Large intestine (tissue), 3 donors: ENCODE measurements at regions not wholly inside any gene's neighbourhood (a gene's known extent, or its start where the extent isn't known, plus 50 kb on each side); places are given as distances from the start of the nearest gene placed in this dataset.

Experiments
- DNase-seq, 2 donors: peaks; one replicate each; pipeline versions ENCODE4 v3.0.0 to v3.0.0-alpha.2; 2013
- H3K27ac ChIP-seq: one replicate; pipeline ENCODE4 v1.5.1; 2013; ENCODE audit warnings: low read length
- H3K27me3 ChIP-seq: 2 replicates; pipeline ENCODE4 v1.6.1; 2013; ENCODE audit warnings: low read length; ENCODE audit not compliant: control insufficient read depth, insufficient read depth
- H3K36me3 ChIP-seq: 2 replicates; pipeline ENCODE4 v1.6.1; 2013; ENCODE audit warnings: low read length; ENCODE audit not compliant: control insufficient read depth, insufficient read depth
- H3K4me1 ChIP-seq: one replicate; pipeline ENCODE4 v1.6.1; 2013; ENCODE audit warnings: low read length; ENCODE audit not compliant: control insufficient read depth, insufficient read depth
- H3K4me3 ChIP-seq: one replicate; pipeline ENCODE4 v1.5.1; 2013; ENCODE audit warnings: low read length
- H3K9me3 ChIP-seq: one replicate; pipeline ENCODE4 v1.6.1; 2013; ENCODE audit warnings: mild to moderate bottlenecking, low read depth, low read length, moderate library complexity; ENCODE audit not compliant: control insufficient read depth
- WGBS: methylation state at CpG from one replicate; pipeline ENCODE4 v1.1.5; 2013; ENCODE audit warnings: low lambda C conversion rate; ENCODE audit not compliant: insufficient coverage; 5-methylcytosine and 5-hydroxymethylcytosine counted together

DNA sequence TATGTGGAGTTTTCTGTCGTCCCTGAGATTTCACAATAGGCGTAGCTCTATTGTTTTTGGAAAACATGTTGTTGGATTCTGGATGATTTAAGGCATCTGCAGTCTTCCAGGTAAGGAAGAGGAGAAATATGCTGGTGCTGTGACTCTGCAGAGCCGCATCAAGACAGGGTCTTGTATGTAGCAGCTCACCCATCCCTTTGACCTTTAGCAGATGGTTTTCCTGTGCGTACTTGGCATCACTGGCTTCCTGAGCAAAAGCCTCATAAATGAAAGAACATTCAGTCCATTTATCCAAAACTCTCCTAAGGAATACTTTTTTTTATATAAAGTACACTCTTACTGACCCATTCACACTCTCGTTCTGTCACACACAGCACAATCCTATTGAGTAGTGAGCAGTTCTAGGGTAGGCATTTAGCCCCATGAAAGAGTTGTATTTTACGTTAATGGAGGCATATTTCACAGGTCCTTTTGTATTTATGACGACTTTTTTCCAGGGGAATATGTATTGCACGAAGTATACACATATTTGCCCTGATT lies 443.9 kb downstream of the STK39 start:
- Histone ChIP-seq H3K4me1 (no peaks in the 10 kb centered on the region), H3K27me3 (no peaks in the 10 kb centered on the region), H3K27ac (no peak overlapping the region), H3K9me3 (no peaks in the 10 kb centered on the region), H3K36me3 (no peaks in the 10 kb centered on the region), H3K4me3 (no peak overlapping the region)
- no peak for DNase-seq
- WGBS: 87% methylated on average over 5 of the region's 8 CpGs

- Histone ChIP-seq H3K4me1 (no peaks in the 10 kb centered on the region), H3K4me3 (no peak overlapping the region), H3K27ac (no peak overlapping the region), H3K9me3 (no peaks in the 10 kb centered on the region), H3K27me3 (no peaks in the 10 kb centered on the region), H3K36me3 (no peaks in the 10 kb centered on the region)
- DNase-seq: no peak
- WGBS: 40% methylated on average over 2 of the region's 3 CpGs
Measured at GRCh38 chr2:167794554-167795255, 452.7 kb downstream of the STK39 start.

DNA sequence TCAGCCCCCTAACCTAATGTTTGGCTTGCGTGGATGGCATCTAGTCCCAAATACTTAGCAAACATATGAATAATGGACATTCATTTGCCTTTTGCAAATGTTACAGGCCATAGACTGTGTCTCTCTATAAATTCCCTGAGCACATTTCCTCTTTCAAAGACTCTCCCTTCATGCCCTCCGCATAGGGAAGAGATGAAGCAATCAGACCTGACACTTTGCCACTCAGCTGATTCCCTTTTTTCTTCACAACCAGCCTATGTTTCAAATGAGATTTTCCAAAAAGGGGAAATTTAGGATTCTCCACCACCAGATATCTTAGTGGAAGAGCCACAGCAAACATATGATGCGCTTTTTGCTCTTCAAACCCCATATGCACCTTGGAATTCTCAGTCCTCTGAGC lies 453.7 kb downstream of the STK39 start:
- Histone ChIP-seq H3K4me1 (no peaks in the 10 kb centered on the region), H3K27me3 (no peaks in the 10 kb centered on the region), H3K4me3 (no peak overlapping the region), H3K36me3 (no peaks in the 10 kb centered on the region), H3K27ac (no peak overlapping the region), H3K9me3 (no peaks in the 10 kb centered on the region)
- 100% methylated on average over 1 of the region's 3 CpGs for WGBS
- no peak for DNase-seq

DNA sequence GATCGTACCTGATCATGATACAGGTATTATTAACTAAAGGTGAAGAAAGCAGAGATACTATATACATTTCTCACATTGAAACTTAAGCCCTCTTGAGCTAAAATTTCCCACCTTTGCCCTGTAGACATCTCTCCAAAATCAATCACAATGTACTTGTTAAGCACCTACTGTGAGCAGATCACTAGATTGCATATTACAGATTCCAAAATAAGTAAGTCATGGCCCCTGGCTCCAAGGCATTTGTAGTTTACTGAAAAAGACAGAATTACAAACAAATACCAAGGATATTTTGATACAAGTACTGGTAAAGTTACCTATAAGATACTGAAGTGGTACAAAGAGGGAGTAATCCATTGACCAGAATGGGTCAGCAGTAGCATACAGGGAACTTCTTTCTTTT lies 455.3 kb downstream of the STK39 start:
- no peak overlapping the region for H3K27ac ChIP-seq
- no peak overlapping the region for H3K4me3 ChIP-seq
- no peaks in the 10 kb centered on the region for H3K9me3 ChIP-seq
- 100% methylated on average over 1 of the region's 1 CpG for WGBS
- peaks cover 4% of the 10 kb centered on the region for H3K4me1 ChIP-seq
- no peaks in the 10 kb centered on the region for H3K36me3 ChIP-seq
- no peaks in the 10 kb centered on the region for H3K27me3 ChIP-seq
- no peak for DNase-seq

- Histone ChIP-seq H3K36me3 (no peaks in the 10 kb centered on the region), H3K4me1 (peaks cover 8% of the 10 kb centered on the region), H3K4me3 (no peak overlapping the region), H3K27me3 (no peaks in the 10 kb centered on the region), H3K27ac (no peak overlapping the region), H3K9me3 (no peaks in the 10 kb centered on the region)
- DNase-seq: no peak
- 100% methylated on average over 2 of the region's 4 CpGs for WGBS
Measured at GRCh38 chr2:167790781-167791450, 456.5 kb downstream of the STK39 start.

DNA sequence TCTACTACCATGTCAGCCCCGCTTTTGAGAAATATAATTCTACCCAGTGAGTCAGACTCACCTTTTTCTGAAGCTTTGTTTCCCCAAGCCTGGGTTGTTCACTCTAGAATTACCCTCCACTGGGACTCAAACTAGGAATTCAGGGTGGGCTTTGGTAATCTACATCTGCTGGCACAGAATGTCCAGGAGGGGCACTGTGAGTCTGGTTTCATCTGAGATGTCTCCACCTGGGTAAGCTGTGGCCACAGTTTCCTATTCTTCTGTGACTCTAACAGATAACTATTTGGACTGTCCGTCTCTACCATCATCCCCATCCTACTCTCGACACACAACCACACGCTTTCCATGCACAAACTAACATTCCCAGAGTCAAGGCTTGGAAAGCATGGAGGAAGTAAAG lies 457.2 kb downstream of the STK39 start:
- 100% methylated on average over 1 of the region's 4 CpGs for WGBS
- H3K27me3 ChIP-seq: no peaks in the 10 kb centered on the region
- H3K36me3 ChIP-seq: no peaks in the 10 kb centered on the region
- no peak for DNase-seq
- no peak overlapping the region for H3K27ac ChIP-seq
- H3K4me3 ChIP-seq: no peak overlapping the region
- peaks cover 8% of the 10 kb centered on the region for H3K4me1 ChIP-seq
- H3K9me3 ChIP-seq: no peaks in the 10 kb centered on the region

DNA sequence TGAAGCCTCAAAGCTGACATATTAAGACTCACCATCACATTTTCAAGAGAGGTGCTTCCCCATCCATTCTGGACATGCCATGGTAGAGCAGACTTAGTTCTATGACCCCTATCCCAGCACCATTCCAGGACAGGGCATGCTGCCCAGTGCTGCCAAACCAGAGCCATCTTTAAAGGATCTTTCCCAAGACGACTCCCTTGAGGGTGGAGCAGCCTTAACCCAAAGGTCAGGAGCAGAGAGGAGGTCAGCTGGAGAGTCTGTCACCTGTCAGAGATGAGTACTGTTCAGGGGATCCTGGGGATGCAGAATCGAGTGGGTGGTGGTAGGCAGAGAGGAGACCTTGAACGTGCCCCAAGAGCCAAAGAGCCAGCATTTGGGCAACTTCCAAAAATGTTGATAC lies 459.8 kb downstream of the STK39 start:
- no CpG with 5 or more reads among the region's 3 CpGs for WGBS
- Histone ChIP-seq H3K9me3 (no peaks in the 10 kb centered on the region), H3K27ac (no peak overlapping the region), H3K36me3 (no peaks in the 10 kb centered on the region), H3K27me3 (no peaks in the 10 kb centered on the region), H3K4me1 (peaks cover 8% of the 10 kb centered on the region), H3K4me3 (no peak overlapping the region)
- no peak for DNase-seq

DNA sequence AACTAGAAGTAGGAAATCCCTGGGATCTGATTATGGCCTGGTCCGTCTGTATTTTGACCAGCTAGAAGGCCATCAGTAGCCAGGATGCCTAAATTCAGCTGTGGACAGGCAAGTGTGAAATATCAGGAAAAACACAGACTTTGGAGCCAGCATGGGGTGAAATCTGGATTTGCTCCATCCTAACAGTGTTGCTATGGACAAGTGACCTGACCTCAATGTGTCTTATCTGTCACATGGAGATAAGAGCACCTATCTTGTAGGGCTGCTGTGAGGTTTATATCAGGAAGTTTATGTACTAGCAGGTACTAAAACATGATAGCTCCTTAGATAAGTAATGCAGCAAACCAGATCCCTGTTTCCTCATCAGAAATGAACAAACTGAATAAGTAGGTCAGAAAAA lies 460.4 kb downstream of the STK39 start:
- no CpG with 5 or more reads among the region's 1 CpG for WGBS
- peak; percentile 28 to 51 for DNase-seq

DNA sequence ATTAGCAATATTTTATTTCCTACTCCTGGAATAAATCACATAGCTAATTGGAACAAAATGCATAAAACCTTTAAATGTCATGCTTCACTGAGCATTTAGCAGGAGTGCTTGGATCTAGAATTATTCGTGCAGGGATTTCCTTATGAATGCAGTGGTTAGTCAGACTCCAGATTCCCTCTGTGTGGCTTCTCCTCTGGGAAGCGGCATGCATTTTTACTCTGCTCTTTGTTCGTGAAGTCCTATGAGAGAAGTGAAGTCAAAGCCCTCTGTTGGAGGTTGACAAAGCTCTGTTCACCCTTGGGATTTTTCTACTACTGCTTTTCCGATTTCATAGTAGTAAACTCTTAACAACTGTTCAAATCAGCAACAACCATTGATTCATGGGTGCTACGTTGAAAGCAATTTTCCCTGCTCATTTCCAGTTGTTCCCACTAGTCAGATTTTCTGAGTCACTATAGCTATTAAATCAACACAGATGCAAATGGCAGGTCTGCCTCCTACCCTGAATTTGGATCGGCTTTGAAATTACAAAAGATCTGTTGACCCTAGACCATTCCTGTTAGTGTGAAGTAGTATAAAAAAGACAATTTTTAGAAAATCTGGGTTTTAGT lies 461.7 kb downstream of the STK39 start:
- no peaks in the 10 kb centered on the region for H3K27me3 ChIP-seq
- H3K4me3 ChIP-seq: no peak overlapping the region
- H3K27ac ChIP-seq: no peak overlapping the region
- peaks cover 8% of the 10 kb centered on the region for H3K4me1 ChIP-seq
- DNase-seq: no peak
- H3K9me3 ChIP-seq: no peaks in the 10 kb centered on the region
- H3K36me3 ChIP-seq: no peaks in the 10 kb centered on the region
- 80% methylated on average over 1 of the region's 6 CpGs for WGBS

More for the DNA sequence above, 460.4 kb downstream of the STK39 start:
- peaks cover 8% of the 10 kb centered on the region for H3K4me1 ChIP-seq
- no peak overlapping the region for H3K27ac ChIP-seq
- H3K27me3 ChIP-seq: no peaks in the 10 kb centered on the region
- H3K9me3 ChIP-seq: no peaks in the 10 kb centered on the region
- H3K4me3 ChIP-seq: no peak overlapping the region
- no peaks in the 10 kb centered on the region for H3K36me3 ChIP-seq

GRCh38 chr2:167784084-167784425 lies 463.3 kb downstream of the STK39 start:
- Histone ChIP-seq H3K36me3 (no peaks in the 10 kb centered on the region), H3K27ac (no peak overlapping the region), H3K9me3 (no peaks in the 10 kb centered on the region), H3K4me1 (peaks cover 8% of the 10 kb centered on the region), H3K27me3 (no peaks in the 10 kb centered on the region), H3K4me3 (no peak overlapping the region)
- no peak for DNase-seq
- no CpG with 5 or more reads among the region's 3 CpGs for WGBS
